Karpas-422 (cell line): ENCODE measurements at regions not wholly inside any gene's neighbourhood (a gene's known extent, or its start where the extent isn't known, plus 50 kb on each side); places are given as distances from the start of the nearest gene placed in this dataset.

Source experiments
- DNase-seq: peaks from one replicate; pipeline ENCODE4 v3.0.0-alpha.2; 2015
- H2AFZ ChIP-seq: fragments of 200-600 bp; sonication (generic); 2 replicates; pipeline ENCODE4 v1.6.1; 2014; ENCODE audit warnings: antibody characterized with exemption, low read length, mixed read lengths
- H3K27ac ChIP-seq: fragments of 200-600 bp; sonication (generic); 2 replicates; pipeline ENCODE4 v1.5.1; 2014; ENCODE audit warnings: mild to moderate bottlenecking, low read length, moderate library complexity
- H3K27me3 ChIP-seq: fragments of 200-600 bp; sonication (generic); 2 replicates; pipeline ENCODE4 v1.6.1; 2014; ENCODE audit warnings: low read length, mixed read lengths
- H3K36me3 ChIP-seq: fragments of 200-600 bp; sonication (generic); 2 replicates; pipeline ENCODE4 v1.6.1; 2014; ENCODE audit warnings: low read length, mixed read lengths; ENCODE audit not compliant: insufficient read depth
- H3K4me1 ChIP-seq: fragments of 200-600 bp; sonication (generic); 2 replicates; pipeline ENCODE4 v1.6.1; 2014; ENCODE audit warnings: mild to moderate bottlenecking, low read length, mixed read lengths
- H3K4me2 ChIP-seq: fragments of 200-600 bp; sonication (generic); 2 replicates; pipeline ENCODE4 v1.6.1; 2014; ENCODE audit warnings: low read length, low read depth, mild to moderate bottlenecking; ENCODE audit not compliant: poor library complexity, severe bottlenecking
- H3K4me3 ChIP-seq: fragments of 200-600 bp; sonication (generic); 2 replicates; pipeline ENCODE4 v1.5.1; 2014; ENCODE audit warnings: mild to moderate bottlenecking, antibody characterized with exemption, low read length, mixed read lengths
- H3K79me2 ChIP-seq: fragments of 200-600 bp; sonication (generic); 2 replicates; pipeline ENCODE4 v1.6.1; 2014; ENCODE audit warnings: mild to moderate bottlenecking, low read length, mixed read lengths
- H3K9ac ChIP-seq: fragments of 200-600 bp; sonication (generic); 2 replicates; pipeline ENCODE4 v1.6.0; 2014; ENCODE audit warnings: low read length
- H3K9me2 ChIP-seq: fragments of 200-600 bp; sonication (generic), shearing (Covaris generic); replicated peaks from 2 replicates; pipeline ENCODE4 v1.6.0; 2014; ENCODE audit warnings: mild to moderate bottlenecking, low read length, moderate library complexity; ENCODE audit not compliant: insufficient read depth
- H3K9me3 ChIP-seq: fragments of 300-700, 200-600 bp; sonication (generic); 2 replicates; pipeline ENCODE4 v1.6.1; 2014; ENCODE audit warnings: low read length, mixed read lengths
- H4K20me1 ChIP-seq: fragments of 200-600 bp; sonication (generic); 2 replicates; pipeline ENCODE4 v1.6.1; 2014; ENCODE audit warnings: mild to moderate bottlenecking, antibody characterized with exemption, low read length, low read depth; ENCODE audit not compliant: insufficient read depth

DNA sequence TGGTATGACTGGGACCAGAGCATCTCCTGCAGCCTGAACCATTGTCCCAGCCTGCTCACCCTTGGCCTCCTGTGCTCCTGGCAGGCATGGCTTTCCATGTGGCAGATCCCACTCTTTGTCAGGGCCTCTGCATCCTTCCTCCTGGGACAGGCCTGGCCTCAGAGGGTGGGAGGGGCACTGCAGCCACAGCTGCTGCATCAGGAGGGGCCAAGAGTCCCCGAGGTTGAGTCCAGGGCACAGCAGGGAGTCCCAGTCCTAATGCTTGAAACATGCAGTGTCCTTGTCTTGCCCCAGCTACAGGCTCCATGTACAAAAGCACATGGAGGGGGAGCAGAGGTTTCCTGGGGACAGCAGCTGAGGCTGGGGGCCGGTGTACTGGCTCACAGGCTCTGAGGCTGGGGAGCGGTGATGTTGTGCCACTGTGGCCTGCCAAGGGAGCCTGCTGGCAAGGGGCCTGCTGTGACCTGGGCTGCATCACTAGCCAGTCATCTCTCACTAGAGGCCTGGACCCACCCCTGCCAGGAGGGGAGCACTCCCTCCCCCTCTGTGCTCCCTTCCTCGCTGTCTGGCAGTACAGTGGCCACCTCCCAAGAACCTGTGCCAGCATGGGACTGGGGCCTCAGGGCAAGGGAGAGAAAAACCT is 144.8 kb downstream of the ZNF248 start:
- DNase-seq, result no peak
- Histone ChIP-seq H3K9me3 (no peaks in the 10 kb centered on the region), H3K4me3 (no peak overlapping the region), H3K9ac (no peak overlapping the region), H4K20me1 (no peaks in the 10 kb centered on the region), H3K4me1 (no peaks in the 10 kb centered on the region), H3K4me2 (no peak overlapping the region), H3K36me3 (no peaks in the 10 kb centered on the region), H3K27ac (no peak overlapping the region), H3K9me2 (no peaks in the 10 kb centered on the region), H2AFZ (no peak overlapping the region), H3K79me2 (no peaks in the 10 kb centered on the region), H3K27me3 (no peaks in the 10 kb centered on the region)

DNA sequence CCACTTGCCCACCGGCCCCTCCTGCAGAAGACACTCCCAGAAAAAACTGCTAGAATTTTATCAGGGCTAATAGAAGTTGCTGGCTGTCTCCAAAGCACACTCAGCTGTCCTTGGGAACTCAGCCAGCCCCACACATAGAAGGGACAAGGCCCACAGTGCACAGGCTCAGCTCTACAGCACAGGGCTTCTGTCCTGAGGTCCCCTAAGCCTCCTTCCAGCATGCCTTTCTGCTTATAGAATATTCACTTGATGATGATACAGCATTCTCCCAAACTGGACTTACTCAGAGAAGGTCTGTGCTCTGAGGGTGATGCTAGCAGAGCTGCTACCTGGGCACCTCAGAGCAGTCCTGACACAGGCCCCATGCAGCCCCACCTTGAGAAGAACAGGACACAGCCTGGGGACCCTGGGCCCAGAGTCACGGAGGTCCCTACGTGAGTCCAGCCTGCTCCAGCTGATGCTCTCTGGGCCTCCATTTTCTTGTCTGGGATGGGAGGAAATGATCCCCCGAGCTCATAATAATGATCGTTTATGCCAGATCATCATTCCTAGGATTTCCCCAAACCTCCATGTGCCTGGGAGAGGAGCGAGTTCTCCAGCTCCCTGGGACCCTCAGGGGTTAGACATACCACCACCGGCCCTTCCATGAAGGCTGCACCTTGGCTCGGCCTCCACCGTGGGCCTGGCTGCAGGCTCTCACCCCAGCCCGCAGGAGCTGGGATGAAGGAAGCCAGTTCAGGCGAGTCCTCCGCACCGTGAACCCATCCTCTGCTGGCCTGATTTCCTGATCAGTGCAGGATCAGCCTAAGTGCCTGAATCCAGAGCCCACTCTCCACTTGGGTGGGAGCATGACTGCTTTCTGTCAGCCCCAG is 145.6 kb downstream of the ZNF248 start:
- H3K27ac ChIP-seq, result no peak overlapping the region
- H3K9ac ChIP-seq, result no peak overlapping the region
- no peak for DNase-seq
- no peaks in the 10 kb centered on the region for H3K4me1 ChIP-seq
- H3K9me2 ChIP-seq, result no peaks in the 10 kb centered on the region
- H3K4me2 ChIP-seq, result no peak overlapping the region
- no peaks in the 10 kb centered on the region for H4K20me1 ChIP-seq
- H3K9me3 ChIP-seq, result no peaks in the 10 kb centered on the region
- H3K79me2 ChIP-seq, result no peaks in the 10 kb centered on the region
- H3K36me3 ChIP-seq, result no peaks in the 10 kb centered on the region
- H3K27me3 ChIP-seq, result no peaks in the 10 kb centered on the region
- no peak overlapping the region for H3K4me3 ChIP-seq
- H2AFZ ChIP-seq, result no peak overlapping the region

DNA sequence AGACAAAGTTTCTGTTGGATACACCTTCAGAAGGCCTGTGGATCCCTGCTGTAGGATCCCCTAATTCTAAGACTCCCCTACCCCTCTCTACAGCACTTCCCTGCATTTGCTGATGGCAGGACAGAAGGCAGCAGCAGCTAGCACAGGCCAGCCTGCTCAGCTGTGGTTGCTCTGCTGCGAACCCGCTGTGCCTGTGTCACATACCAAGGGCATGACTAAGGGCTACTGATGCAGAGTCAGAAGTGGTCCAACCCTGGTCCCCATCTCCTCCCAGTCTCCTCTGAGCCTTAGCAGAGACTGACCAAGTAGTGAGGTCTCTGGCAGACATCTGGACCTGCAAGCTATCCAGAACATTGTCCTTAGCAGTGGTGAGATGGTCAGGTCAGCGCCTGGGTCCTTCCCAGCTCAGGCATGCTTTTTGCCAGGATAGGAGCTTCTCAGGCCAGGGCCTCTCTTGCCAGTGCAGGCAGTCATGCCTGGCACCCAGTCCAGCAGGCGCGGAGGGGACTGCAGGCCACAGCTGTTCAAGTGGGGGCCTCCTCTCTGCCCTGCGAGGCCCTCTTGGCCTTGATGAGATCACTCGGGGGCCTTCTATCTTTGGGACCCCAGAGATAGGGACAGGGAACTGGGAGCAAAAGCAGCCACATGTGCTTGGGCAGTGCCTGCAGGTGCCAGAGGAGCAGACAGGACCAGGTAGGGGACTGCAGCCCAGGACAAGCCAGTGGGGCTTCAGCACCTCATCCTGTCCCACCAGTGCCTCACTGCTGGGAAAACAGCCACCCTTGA is 146.4 kb downstream of the ZNF248 start:
- H3K9me2 ChIP-seq, result no peaks in the 10 kb centered on the region

DNA sequence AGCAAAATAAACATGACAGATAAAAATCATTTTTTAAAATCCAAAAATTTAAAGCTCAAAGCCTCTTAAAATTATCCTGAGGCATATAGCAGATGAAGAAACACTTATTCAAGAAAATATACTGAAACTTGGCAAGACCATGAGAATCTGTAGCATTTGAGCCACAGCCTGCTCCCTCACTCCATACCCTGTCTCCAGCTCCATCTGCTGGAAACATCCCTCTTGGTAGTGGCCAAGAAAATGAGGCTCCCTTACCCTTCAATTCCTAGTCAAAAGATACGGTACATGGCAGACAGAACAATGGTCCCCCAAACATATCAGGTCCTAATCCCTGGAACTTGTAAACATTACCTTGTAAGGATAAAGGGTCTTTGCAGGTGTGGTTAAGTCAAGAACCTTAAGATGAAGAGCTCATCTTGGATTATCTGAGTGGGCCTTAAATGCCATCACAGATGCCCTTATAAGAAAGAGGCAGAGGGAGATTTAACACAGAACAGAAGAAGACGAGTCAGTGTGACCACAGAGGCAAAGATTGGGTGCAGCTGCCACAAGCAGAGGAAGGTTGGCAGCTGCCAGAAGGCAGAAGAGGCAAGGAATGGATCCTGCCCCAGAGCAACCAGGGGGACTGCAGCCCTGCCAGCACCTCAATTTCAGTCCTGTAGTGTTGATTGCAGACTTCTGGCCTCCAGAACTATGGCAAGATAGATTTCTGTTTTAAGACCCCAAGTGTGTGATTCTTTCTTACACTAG is 149.4 kb downstream of the ZNF248 start:
- H3K4me3 ChIP-seq, result no peak overlapping the region
- no peaks in the 10 kb centered on the region for H3K79me2 ChIP-seq
- H3K36me3 ChIP-seq, result no peaks in the 10 kb centered on the region
- no peaks in the 10 kb centered on the region for H3K9me3 ChIP-seq
- H3K4me2 ChIP-seq, result no peak overlapping the region
- H3K9ac ChIP-seq, result no peak overlapping the region
- H3K27me3 ChIP-seq, result no peaks in the 10 kb centered on the region
- no peaks in the 10 kb centered on the region for H3K9me2 ChIP-seq
- no peaks in the 10 kb centered on the region for H3K4me1 ChIP-seq
- DNase-seq, result no peak
- H4K20me1 ChIP-seq, result no peaks in the 10 kb centered on the region
- H3K27ac ChIP-seq, result no peak overlapping the region
- H2AFZ ChIP-seq, result no peak overlapping the region

More for the DNA sequence above, 146.4 kb downstream of the ZNF248 start:
- Histone ChIP-seq H2AFZ (no peak overlapping the region), H3K36me3 (no peaks in the 10 kb centered on the region), H3K9me3 (no peaks in the 10 kb centered on the region), H3K27me3 (no peaks in the 10 kb centered on the region), H3K79me2 (no peaks in the 10 kb centered on the region), H3K4me3 (no peak overlapping the region), H3K27ac (no peak overlapping the region), H3K4me1 (no peaks in the 10 kb centered on the region), H3K4me2 (no peak overlapping the region), H3K9ac (no peak overlapping the region), H4K20me1 (no peaks in the 10 kb centered on the region)
- no peak for DNase-seq

DNA sequence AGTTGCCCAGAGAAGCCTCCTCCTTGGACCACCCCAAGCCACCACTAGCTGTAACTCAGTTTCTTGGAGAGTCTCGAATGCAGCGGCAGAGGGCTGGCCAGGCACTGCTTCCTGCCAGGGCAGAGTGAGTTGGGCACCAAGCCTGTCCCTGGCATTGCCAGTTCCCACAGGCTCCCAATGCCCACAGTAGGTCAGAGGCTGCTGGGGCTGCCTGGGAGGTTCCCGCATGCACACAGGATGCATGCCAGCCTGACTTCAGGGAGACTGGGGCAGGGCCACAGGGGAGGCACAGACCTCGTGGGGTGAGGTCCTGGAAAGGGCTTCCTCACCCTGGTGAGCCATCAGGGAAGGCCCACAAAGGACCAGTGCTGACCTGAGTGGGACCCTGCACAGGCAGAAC is 152.8 kb downstream of the ZNF248 start:
- no peaks in the 10 kb centered on the region for H3K79me2 ChIP-seq
- no peak overlapping the region for H3K4me2 ChIP-seq
- no peaks in the 10 kb centered on the region for H3K9me3 ChIP-seq
- H3K4me1 ChIP-seq, result no peaks in the 10 kb centered on the region
- no peak overlapping the region for H2AFZ ChIP-seq
- H4K20me1 ChIP-seq, result no peaks in the 10 kb centered on the region
- no peak overlapping the region for H3K9ac ChIP-seq
- H3K27ac ChIP-seq, result no peak overlapping the region
- H3K27me3 ChIP-seq, result no peaks in the 10 kb centered on the region
- H3K9me2 ChIP-seq, result no peaks in the 10 kb centered on the region
- DNase-seq, result no peak
- H3K4me3 ChIP-seq, result no peak overlapping the region
- no peaks in the 10 kb centered on the region for H3K36me3 ChIP-seq

DNA sequence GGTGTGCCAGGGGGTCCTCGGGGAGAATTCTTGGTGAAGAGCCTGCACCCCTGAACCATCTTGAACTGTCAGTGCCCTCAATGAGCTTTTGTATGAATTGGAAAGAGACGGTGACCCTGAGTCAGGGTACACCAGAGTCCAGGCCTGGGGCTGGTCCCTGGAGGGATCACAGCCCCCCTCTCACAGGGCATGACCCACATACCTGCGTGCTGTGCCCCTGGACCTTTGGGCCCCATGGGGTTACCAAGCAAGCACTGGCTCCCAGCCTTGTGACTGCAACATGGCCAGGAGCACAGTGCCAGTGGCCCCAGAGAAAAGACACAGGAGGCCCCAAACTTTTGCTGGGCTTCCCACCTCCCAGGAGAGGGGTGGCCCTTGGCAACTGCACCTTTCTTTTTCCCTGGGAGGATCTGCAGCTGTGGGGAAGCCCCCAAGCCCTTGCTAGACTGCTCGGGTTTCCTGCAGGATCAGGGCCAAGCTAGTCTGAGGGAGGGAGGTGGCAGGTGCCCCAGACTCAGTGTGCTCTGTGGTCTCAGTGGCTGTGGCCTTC is 153.5 kb downstream of the ZNF248 start:
- Histone ChIP-seq H4K20me1 (no peaks in the 10 kb centered on the region), H3K9me2 (no peaks in the 10 kb centered on the region), H3K4me2 (no peak overlapping the region), H3K27me3 (no peaks in the 10 kb centered on the region), H2AFZ (no peak overlapping the region), H3K9me3 (no peaks in the 10 kb centered on the region), H3K27ac (no peak overlapping the region), H3K36me3 (no peaks in the 10 kb centered on the region), H3K79me2 (no peaks in the 10 kb centered on the region), H3K4me1 (no peaks in the 10 kb centered on the region), H3K4me3 (no peak overlapping the region), H3K9ac (no peak overlapping the region)
- DNase-seq, result no peak

DNA sequence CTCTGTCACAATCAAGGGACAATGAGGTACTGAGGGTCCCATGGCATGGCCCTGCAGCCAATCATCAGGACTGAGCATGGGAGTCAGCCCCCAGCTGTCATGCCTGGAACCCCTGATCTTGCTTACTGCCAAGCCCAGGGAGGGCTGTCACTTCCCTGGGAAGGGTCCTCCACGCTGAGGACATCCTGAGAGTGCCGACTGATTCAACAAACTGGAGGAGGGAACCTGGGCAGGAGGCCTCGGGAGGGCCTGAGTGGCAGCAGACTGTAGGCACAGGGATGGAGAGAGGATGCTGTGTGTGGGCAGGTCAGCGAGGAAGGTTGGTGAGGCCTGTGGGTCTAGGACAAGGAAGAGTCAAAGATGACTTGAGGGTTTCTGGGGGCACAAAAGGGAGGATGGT is 154.3 kb downstream of the ZNF248 start:
- Histone ChIP-seq H3K4me2 (no peak overlapping the region), H3K79me2 (no peaks in the 10 kb centered on the region), H3K9me2 (no peaks in the 10 kb centered on the region), H3K27me3 (no peaks in the 10 kb centered on the region), H2AFZ (no peak overlapping the region), H3K9me3 (no peaks in the 10 kb centered on the region), H3K27ac (no peak overlapping the region), H3K4me1 (no peaks in the 10 kb centered on the region), H3K9ac (no peak overlapping the region), H3K36me3 (no peaks in the 10 kb centered on the region), H3K4me3 (no peak overlapping the region), H4K20me1 (no peaks in the 10 kb centered on the region)
- no peak for DNase-seq
